ENCODE measurements at regions not wholly inside any gene's neighbourhood (a gene's known extent, or its start where the extent isn't known, plus 50 kb on each side); places are given as distances from the start of the nearest gene placed in this dataset.

DNA sequence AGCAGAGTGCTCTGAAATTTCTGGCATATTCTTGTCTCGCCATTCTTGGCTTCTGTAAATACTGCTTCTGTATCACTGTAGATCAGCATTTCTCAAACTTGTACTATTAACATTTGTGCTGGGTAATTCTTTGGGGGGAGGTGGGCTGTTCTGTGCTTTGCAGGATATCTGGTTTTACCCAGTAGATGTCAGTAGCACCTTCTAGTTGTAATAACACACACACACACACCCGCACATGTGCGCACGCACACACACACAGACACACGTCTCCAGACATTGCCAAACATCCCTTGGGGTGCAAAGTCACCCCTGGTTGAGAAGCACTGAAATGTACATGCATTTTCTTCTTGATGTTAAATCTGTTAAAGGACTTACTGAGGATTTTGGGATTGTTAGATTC is 304.1 kb downstream of the MAT2B start:
- H3K36me3 Mint-ChIP-seq (ENCODE audit: low read depth) = no peaks in the 10 kb centered on the region
- no peaks in the 10 kb centered on the region for H3K27me3 Mint-ChIP-seq (ENCODE audit: low read depth)
- no peak for DNase-seq (ENCODE audit: low spot score)
- H3K4me3 Mint-ChIP-seq = no peak overlapping the region
- H3K9me3 Mint-ChIP-seq = no peaks in the 10 kb centered on the region
- no peak overlapping the region for H3K27ac Mint-ChIP-seq
- no peaks in the 10 kb centered on the region for H3K4me1 Mint-ChIP-seq (ENCODE audit: low read depth)

DNA sequence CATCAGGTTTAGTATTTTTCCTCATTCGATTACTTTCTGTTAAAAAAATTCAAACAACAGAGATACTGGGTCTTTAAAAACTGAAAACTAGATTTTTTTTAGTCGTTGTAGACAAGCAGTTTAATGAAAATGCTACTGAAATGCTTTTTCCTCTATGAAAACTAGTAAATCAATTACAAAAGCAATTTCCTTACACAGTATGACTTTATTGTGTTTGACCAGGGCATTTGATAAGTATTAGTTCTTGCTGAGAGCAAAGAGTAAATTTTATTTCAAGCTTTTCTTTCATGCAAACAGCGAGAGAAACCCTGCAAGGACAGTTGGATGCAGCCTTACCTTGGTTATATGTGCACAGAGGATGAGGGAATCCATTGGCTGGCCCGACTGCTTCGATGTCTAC is 308.5 kb downstream of the MAT2B start:
- Mint-ChIP-seq H3K4me1 (ENCODE audit: low read depth) (no peaks in the 10 kb centered on the region), H3K36me3 (ENCODE audit: low read depth) (no peaks in the 10 kb centered on the region), H3K4me3 (no peak overlapping the region), H3K27ac (no peak overlapping the region), H3K9me3 (no peaks in the 10 kb centered on the region), H3K27me3 (ENCODE audit: low read depth) (no peaks in the 10 kb centered on the region)
- DNase-seq (ENCODE audit: low spot score) = no peak

DNA sequence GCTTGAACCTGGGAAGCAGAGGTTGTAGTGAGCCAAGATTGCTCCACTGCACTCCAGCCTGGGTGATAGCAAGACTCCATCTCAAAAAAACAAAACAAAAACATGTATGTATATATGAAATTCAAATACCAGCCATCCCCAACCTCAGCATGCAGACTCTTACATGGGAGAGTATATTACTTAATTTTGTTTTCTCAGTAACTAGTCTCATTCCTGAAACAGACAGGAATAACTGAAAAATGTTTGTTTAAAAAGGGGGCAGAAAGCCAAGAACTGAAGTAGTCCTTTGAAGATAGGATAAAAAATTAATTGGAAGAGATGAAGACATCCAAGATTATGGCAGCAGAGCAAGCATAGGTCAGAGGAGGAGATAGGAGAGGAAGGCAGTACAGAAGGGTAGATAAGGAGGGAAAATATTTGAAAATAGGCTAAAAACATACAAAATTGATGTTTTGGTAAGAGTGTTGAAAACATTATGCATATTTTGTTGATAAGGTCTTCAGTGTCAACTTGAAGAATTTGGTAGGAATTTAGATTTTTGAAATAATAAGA is 309.9 kb downstream of the MAT2B start:
- Mint-ChIP-seq H3K4me1 (ENCODE audit: low read depth) (no peaks in the 10 kb centered on the region), H3K27me3 (ENCODE audit: low read depth) (no peaks in the 10 kb centered on the region), H3K36me3 (ENCODE audit: low read depth) (no peaks in the 10 kb centered on the region), H3K4me3 (no peak overlapping the region), H3K9me3 (peaks cover 7% of the 10 kb centered on the region), H3K27ac (no peak overlapping the region)
- no peak for DNase-seq (ENCODE audit: low spot score)

DNA sequence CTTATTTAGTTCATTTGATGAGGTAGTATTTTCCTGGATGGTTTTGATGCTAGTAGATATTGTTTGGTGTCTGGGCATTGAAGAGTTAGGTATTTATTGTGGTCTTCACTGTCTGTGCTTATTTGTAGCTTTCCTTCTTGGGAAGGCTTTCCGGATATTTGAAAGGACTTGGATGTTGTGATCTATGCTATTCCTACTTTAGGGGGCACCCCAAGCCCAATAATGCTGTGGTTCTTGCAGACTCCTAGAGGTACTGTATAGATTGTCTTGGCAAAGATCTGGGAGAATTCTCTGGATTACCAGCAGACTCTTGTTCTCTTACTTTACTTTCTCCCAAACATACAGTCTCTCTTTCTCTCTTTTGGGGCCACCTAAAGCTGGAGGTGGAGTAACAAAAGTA is 315.7 kb downstream of the MAT2B start:
- no peak overlapping the region for H3K4me3 Mint-ChIP-seq
- peaks cover 17% of the 10 kb centered on the region for H3K9me3 Mint-ChIP-seq
- no peak overlapping the region for H3K27ac Mint-ChIP-seq
- no peaks in the 10 kb centered on the region for H3K4me1 Mint-ChIP-seq (ENCODE audit: low read depth)
- no peak for DNase-seq (ENCODE audit: low spot score)
- H3K36me3 Mint-ChIP-seq (ENCODE audit: low read depth) = no peaks in the 10 kb centered on the region
- no peaks in the 10 kb centered on the region for H3K27me3 Mint-ChIP-seq (ENCODE audit: low read depth)

DNA sequence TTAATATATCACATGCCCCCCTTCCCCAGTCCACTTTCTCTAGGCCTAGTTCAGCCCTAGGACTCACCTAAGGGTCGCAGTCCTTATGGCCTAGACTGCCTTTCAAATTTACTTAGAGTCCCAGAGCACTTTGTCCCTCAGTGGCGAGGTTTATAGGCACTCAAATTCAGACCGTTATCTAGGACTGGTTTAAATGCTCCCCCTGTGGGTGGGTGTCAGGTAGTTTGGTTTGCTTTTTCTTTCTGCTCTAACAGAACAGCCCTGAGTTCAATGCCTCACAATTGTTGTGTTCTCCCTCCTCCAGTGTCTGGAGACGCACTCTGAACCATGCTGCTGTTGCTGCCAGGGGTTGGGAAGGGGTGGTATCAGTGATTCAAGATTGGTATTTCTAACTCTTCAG is 317.1 kb downstream of the MAT2B start:
- no peaks in the 10 kb centered on the region for H3K4me1 Mint-ChIP-seq (ENCODE audit: low read depth)

DNA sequence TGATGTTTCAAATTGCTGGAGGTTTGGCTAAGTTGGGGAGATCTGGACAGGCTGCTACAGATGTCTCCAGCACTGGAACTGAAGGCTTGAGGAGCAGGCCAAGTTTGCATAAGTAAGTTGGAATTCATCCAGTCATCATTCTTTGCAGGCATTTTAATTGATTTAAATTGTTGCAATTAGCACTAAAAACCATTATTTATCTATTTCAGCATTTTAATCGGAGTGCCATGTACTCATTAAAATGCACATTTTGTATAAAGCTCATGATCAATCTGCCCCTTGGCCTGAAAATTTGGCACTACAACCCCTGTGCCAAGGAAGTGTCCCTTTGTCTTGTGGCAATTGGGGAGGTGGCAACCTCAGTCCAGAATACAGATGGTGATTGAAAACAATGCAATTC is 320.2 kb downstream of the MAT2B start:
- Mint-ChIP-seq H3K27ac (no peak overlapping the region), H3K4me1 (ENCODE audit: low read depth) (no peaks in the 10 kb centered on the region), H3K36me3 (ENCODE audit: low read depth) (no peaks in the 10 kb centered on the region), H3K27me3 (ENCODE audit: low read depth) (no peaks in the 10 kb centered on the region), H3K9me3 (peaks cover 6% of the 10 kb centered on the region), H3K4me3 (no peak overlapping the region)
- no peak for DNase-seq (ENCODE audit: low spot score)

More for the DNA sequence above, 317.1 kb downstream of the MAT2B start:
- Mint-ChIP-seq H3K9me3 (peaks cover 17% of the 10 kb centered on the region), H3K27ac (no peak overlapping the region), H3K4me3 (no peak overlapping the region), H3K27me3 (ENCODE audit: low read depth) (no peaks in the 10 kb centered on the region), H3K36me3 (ENCODE audit: low read depth) (no peaks in the 10 kb centered on the region)
- no peak for DNase-seq (ENCODE audit: low spot score)

DNA sequence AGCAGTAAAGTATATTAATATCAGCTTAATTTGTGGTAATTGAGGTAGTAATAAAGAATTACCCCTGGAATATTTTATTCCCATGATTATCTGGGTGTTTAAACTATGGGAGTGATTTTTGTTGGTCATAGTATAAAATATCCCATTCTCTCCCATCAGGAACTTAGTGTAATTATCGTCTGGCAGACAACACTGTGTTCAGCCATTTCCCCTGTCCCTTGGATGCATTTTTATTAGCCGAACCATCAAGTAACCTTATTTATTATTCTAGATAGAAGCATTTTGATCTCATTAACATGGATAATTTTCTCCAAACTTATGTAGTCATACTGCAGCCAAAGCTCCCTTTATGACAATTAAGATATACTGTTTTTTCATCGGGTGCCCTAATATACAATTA is 320.8 kb downstream of the MAT2B start:
- Mint-ChIP-seq H3K36me3 (ENCODE audit: low read depth) (no peaks in the 10 kb centered on the region), H3K4me3 (no peak overlapping the region), H3K27me3 (ENCODE audit: low read depth) (no peaks in the 10 kb centered on the region), H3K27ac (no peak overlapping the region), H3K9me3 (peaks cover 1% of the 10 kb centered on the region), H3K4me1 (ENCODE audit: low read depth) (no peaks in the 10 kb centered on the region)
- DNase-seq (ENCODE audit: low spot score) = no peak

DNA sequence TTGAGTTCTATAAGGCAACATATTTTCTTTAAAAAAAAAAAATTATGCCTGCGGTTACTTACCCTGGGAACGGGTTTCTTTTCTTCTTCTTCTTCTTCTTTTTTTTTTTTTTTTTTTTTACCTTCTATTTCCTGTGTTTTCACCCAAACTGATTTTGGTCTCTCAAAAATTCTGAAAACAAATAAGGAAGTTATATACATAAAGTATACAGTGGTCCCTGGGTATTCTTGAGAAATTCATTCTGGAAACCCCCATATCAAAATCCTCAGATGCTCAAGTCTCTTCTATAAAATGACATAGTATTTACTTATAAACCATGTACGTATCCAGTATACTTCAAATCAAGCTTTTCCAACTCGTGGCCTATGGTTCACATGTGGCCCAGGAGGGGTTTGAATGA is 326.7 kb downstream of the MAT2B start:
- H3K27ac Mint-ChIP-seq = no peak overlapping the region
- no peaks in the 10 kb centered on the region for H3K9me3 Mint-ChIP-seq
- no peaks in the 10 kb centered on the region for H3K4me1 Mint-ChIP-seq (ENCODE audit: low read depth)
- no peak overlapping the region for H3K4me3 Mint-ChIP-seq
- DNase-seq (ENCODE audit: low spot score) = no peak
- H3K27me3 Mint-ChIP-seq (ENCODE audit: low read depth) = no peaks in the 10 kb centered on the region
- H3K36me3 Mint-ChIP-seq (ENCODE audit: low read depth) = no peaks in the 10 kb centered on the region

DNA sequence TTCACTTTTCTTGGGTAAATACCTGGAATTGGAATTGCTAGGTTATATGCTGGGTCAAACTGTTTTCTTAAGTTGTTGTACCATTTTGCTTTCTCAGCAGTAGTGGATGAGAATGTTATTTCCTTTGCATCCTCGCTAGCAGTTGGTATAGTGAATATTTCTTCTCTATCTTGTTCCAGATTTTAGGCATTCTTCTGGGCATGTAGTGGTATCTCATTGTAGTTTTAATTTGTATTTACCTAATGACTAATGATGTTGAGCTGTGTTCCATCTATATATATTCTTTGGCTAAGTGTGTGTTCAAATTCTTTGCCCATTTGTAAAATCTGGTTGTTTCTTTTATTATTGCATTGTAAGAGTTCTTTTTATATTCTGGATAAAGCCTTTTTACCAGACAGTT is 333.3 kb downstream of the MAT2B start:
- Mint-ChIP-seq H3K36me3 (ENCODE audit: low read depth) (no peaks in the 10 kb centered on the region), H3K4me1 (ENCODE audit: low read depth) (no peaks in the 10 kb centered on the region), H3K27ac (no peak overlapping the region), H3K4me3 (no peak overlapping the region), H3K27me3 (ENCODE audit: low read depth) (no peaks in the 10 kb centered on the region), H3K9me3 (peaks cover 3% of the 10 kb centered on the region)
- no peak for DNase-seq (ENCODE audit: low spot score)

DNA sequence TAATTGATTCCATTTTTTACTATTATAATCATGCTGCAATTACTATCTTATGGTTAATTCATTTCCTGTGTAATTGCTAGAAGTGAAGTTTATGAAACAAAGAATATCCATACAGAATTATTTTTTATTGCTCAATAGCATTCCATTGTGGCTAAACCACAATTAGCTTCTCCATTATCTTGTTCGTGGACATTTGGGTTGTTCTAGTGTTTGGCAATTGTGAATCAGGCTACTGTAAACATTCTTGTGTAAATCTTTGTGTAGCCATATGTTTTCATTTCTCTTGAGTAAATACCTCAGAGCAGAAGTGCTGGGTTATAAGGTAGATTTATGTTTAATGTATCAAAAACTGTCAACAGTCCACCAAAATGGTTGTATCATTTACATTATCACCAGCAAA is 341.1 kb downstream of the MAT2B start:
- Mint-ChIP-seq H3K27ac (no peak overlapping the region), H3K9me3 (peaks cover 4% of the 10 kb centered on the region), H3K4me3 (no peak overlapping the region), H3K4me1 (ENCODE audit: low read depth) (no peaks in the 10 kb centered on the region), H3K36me3 (ENCODE audit: low read depth) (no peaks in the 10 kb centered on the region), H3K27me3 (ENCODE audit: low read depth) (no peaks in the 10 kb centered on the region)
- DNase-seq (ENCODE audit: low spot score) = no peak

DNA sequence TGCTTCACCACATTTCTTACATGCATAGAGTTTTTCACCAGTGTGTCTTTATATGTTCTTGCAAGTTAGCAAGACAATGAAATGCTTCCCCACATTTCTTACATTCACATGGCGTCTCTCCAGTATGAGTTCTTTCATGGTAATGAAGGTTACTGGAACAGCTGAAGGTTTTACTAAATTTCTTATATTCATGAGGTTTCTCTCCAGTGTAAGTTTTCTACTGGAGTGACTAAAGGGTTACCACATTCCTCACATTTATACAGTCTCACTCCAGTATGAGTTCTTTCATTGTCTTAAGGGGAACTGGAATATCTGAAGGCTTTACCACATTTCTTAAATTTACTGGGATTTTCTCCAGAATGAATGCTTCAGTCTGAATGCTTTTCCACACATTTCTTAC is 350.3 kb downstream of the MAT2B start:
- DNase-seq (ENCODE audit: low spot score) = no peak
- H3K4me3 Mint-ChIP-seq = no peak overlapping the region
- H3K9me3 Mint-ChIP-seq = peaks cover 21% of the 10 kb centered on the region
- H3K27me3 Mint-ChIP-seq (ENCODE audit: low read depth) = no peaks in the 10 kb centered on the region
- H3K36me3 Mint-ChIP-seq (ENCODE audit: low read depth) = no peaks in the 10 kb centered on the region
- no peaks in the 10 kb centered on the region for H3K4me1 Mint-ChIP-seq (ENCODE audit: low read depth)
- no peak overlapping the region for H3K27ac Mint-ChIP-seq

DNA sequence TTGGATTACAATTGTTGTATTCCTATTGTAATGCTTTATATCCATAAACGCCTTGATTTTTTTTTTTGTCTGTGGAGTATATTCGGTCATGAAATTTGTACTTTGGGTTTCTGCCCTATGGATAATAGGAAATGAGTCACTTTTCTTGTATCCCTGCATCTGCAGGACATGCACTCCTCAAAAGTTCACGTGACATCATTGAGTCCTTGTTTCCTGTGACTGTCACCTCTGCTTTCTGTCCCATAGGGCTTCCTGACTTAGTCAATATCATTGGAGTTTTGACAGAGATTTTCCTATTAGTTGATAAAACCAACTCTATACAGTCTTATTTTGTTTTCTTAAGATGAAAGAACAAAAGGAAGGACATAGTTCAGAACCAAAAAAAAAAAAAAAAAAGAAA is 356.3 kb downstream of the MAT2B start:
- no peaks in the 10 kb centered on the region for H3K27me3 Mint-ChIP-seq (ENCODE audit: low read depth)

DNA sequence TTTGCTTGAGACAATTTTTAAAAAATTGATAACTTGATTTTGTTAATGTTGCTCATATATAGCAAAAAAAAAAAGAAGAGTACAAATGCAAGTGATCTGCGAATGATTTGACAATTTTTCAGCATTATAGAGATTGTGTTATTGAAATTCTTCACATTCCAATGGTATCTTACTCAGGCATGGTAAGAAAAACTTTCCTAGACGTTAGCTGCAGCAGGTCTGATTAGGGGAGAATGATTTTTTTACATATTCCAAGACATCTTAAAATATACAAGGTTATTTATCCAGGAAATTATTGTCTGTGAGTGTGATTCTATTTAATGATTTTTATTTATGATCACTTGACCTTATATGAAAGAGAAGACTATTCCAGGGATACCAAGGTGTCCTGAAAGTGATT is 361.9 kb downstream of the MAT2B start:
- no peaks in the 10 kb centered on the region for H3K9me3 Mint-ChIP-seq
- no peak overlapping the region for H3K4me3 Mint-ChIP-seq
- H3K27me3 Mint-ChIP-seq (ENCODE audit: low read depth) = no peaks in the 10 kb centered on the region
- H3K36me3 Mint-ChIP-seq (ENCODE audit: low read depth) = no peaks in the 10 kb centered on the region
- H3K4me1 Mint-ChIP-seq (ENCODE audit: low read depth) = no peaks in the 10 kb centered on the region
- no peak for DNase-seq (ENCODE audit: low spot score)
- H3K27ac Mint-ChIP-seq = no peak overlapping the region

More for the DNA sequence above, 356.3 kb downstream of the MAT2B start:
- Mint-ChIP-seq H3K4me1 (ENCODE audit: low read depth) (no peaks in the 10 kb centered on the region), H3K9me3 (peaks cover 5% of the 10 kb centered on the region), H3K27ac (no peak overlapping the region), H3K4me3 (no peak overlapping the region), H3K36me3 (ENCODE audit: low read depth) (no peaks in the 10 kb centered on the region)
- no peak for DNase-seq (ENCODE audit: low spot score)

DNA sequence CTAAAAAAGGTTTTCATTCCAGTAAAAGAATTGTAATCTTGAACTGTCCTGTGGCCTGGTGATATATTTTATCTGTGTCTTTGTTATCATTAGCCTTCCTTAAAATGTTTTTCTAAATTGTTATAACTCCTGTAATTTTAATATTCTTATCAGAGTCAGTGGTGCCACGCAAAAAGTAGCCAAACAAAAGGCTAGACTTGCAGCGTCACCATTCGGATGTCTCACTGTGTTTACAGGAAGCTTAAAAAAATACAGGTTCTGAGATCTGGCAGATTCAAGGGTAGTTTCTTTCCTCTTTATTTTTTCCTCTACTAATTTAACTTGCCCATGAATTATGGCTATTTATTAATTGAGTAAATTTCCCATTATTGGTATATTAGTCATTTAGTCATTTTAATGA is 362.3 kb downstream of the MAT2B start:
- no peaks in the 10 kb centered on the region for H3K27me3 Mint-ChIP-seq (ENCODE audit: low read depth)
- no peak for DNase-seq (ENCODE audit: low spot score)

DNA sequence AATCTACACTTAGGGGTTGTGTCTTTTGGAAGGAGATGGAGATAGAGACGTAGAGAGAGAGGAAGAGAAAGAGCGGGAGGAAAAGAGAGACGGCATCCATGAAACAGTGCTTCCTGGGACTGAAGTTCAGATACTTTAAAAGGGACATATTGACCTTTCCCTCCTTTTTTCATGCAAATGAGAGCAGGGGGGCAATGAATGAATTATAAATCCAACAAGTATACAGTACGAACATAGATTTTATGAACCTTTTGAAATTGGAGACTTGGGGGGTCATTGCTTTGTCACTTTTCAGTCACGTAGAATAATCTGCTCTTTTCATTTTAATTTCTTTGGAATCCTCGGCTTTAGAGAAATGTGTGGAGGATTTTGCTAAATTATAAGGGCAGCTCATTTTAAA is 364.2 kb downstream of the MAT2B start:
- Mint-ChIP-seq H3K4me3 (no peak overlapping the region), H3K4me1 (ENCODE audit: low read depth) (no peaks in the 10 kb centered on the region), H3K27ac (no peak overlapping the region), H3K9me3 (no peaks in the 10 kb centered on the region), H3K27me3 (ENCODE audit: low read depth) (no peaks in the 10 kb centered on the region), H3K36me3 (ENCODE audit: low read depth) (no peaks in the 10 kb centered on the region)
- DNase-seq (ENCODE audit: low spot score) = no peak

More for the DNA sequence above, 362.3 kb downstream of the MAT2B start:
- Mint-ChIP-seq H3K4me3 (no peak overlapping the region), H3K36me3 (ENCODE audit: low read depth) (no peaks in the 10 kb centered on the region), H3K27ac (no peak overlapping the region), H3K4me1 (ENCODE audit: low read depth) (no peaks in the 10 kb centered on the region), H3K9me3 (no peaks in the 10 kb centered on the region)
